PC-3 (cell line): ENCODE measurements at regions not wholly inside any gene's neighbourhood (a gene's known extent, or its start where the extent isn't known, plus 50 kb on each side); places are given as distances from the start of the nearest gene placed in this dataset.

Experiments used
- EZH2 ChIP-seq: fragments of 300-600 bp; sonication (generic); IDR thresholded peaks from one replicate; pipeline ENCODE4 v1.6.1; 2017; ENCODE audit warnings: antibody characterized with exemption, mild to moderate bottlenecking, low read length; ENCODE audit not compliant: unreplicated experiment
- EZH2phosphoT487 ChIP-seq: fragments of 300-600 bp; sonication (generic); IDR thresholded peaks from 2 replicates; pipeline ENCODE4 v1.6.1; 2018; ENCODE audit warnings: mild to moderate bottlenecking, antibody characterized with exemption, low read length, borderline replicate concordance
- TF ChIP-seq, protein P1 (sequence below): fragments of 300-600 bp; sonication (generic); conservative IDR thresholded peaks from 2 replicates; pipeline ENCODE4 v1.5.1; 2017; ENCODE audit warnings: antibody characterized with exemption, low read depth, mild to moderate bottlenecking, low read length

DNA sequence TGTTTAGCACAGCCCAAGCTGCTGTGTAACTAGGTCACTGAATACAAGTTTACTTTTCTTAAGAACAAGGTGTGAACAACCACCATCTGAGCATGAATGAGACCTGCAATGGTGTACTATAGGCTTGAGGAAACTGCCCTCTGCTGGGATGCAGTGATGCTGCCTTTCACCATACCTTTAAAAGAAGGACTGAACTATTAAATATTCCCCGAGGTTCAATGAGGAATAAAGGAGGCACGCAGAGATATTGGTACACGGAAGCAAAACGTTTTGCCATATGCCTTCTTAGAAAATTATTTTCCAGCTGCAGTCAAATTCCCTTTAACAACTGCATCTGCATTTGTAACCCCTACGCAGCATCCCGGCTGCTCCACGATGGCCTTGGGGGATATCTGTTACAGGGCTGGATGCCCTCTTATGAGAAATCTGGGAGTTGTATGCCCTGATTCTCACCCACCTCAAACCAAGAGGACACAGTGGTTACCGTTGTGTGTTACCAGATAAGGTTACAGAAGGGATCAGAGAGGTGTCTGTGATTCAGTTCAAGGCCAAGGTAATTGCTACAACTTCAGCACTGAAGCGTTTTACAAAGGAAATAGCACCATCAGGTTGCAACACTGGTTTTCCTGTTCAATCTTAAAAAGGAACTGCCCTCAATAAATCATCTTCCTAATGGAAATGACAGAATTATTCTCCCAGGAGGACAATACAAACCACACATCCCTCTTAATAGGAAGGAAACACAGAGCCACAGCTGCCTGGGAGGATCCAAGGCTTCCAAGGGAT, 470.5 kb downstream of the LTN1 start:
- TF ChIP-seq, protein P1, sequence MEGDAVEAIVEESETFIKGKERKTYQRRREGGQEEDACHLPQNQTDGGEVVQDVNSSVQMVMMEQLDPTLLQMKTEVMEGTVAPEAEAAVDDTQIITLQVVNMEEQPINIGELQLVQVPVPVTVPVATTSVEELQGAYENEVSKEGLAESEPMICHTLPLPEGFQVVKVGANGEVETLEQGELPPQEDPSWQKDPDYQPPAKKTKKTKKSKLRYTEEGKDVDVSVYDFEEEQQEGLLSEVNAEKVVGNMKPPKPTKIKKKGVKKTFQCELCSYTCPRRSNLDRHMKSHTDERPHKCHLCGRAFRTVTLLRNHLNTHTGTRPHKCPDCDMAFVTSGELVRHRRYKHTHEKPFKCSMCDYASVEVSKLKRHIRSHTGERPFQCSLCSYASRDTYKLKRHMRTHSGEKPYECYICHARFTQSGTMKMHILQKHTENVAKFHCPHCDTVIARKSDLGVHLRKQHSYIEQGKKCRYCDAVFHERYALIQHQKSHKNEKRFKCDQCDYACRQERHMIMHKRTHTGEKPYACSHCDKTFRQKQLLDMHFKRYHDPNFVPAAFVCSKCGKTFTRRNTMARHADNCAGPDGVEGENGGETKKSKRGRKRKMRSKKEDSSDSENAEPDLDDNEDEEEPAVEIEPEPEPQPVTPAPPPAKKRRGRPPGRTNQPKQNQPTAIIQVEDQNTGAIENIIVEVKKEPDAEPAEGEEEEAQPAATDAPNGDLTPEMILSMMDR = peak; percentile 71; the same call in 1 of the 2 replicates
- TF ChIP-seq EZH2 (no peak), EZH2phosphoT487 (no peak)
